ENCODE measurements at regions not wholly inside any gene's neighbourhood (a gene's known extent, or its start where the extent isn't known, plus 50 kb on each side); places are given as distances from the start of the nearest gene placed in this dataset.

DNA sequence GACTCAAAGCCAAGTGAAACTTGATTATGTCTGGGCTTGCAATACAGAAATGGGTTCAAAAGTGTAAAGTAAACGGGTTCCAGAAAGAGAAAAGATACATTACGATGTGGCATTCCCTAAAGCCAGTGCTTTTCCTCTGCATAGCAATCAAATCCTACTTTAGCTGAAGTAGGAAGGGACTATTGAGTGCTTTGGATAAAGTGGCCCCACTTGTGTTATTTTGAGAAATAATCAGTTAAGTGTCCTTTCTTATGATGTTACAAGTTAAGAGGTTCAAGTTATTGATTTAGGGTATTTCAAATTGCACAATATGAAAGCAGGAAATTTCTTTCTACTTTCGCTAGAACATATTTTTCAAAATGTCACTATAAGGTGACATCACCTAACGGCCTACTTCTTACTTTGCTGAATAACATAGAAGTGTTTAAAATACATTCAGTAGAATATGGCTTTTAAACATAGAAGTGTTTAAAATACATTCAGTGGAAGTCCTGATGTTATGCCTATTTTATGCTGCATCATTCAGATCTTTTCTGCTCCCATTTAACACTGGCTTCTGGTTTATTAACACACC, 235.2 kb downstream of the DTHD1 start:
- TF ChIP-seq, protein P1, sequence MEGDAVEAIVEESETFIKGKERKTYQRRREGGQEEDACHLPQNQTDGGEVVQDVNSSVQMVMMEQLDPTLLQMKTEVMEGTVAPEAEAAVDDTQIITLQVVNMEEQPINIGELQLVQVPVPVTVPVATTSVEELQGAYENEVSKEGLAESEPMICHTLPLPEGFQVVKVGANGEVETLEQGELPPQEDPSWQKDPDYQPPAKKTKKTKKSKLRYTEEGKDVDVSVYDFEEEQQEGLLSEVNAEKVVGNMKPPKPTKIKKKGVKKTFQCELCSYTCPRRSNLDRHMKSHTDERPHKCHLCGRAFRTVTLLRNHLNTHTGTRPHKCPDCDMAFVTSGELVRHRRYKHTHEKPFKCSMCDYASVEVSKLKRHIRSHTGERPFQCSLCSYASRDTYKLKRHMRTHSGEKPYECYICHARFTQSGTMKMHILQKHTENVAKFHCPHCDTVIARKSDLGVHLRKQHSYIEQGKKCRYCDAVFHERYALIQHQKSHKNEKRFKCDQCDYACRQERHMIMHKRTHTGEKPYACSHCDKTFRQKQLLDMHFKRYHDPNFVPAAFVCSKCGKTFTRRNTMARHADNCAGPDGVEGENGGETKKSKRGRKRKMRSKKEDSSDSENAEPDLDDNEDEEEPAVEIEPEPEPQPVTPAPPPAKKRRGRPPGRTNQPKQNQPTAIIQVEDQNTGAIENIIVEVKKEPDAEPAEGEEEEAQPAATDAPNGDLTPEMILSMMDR (IDR thresholded peaks at IDR 0.05): no peak
- TF ChIP-seq POLR2A (IDR thresholded peaks at IDR 0.05): no peak
